HG03103 (cell line): ENCODE measurements at regions not wholly inside any gene's neighbourhood (a gene's known extent, or its start where the extent isn't known, plus 50 kb on each side); places are given as distances from the start of the nearest gene placed in this dataset.

Experiments
- ATAC-seq: cut with Tn5 transposase; IDR thresholded peaks from one replicate; pipeline ENCODE4 v1.9.1; 2021; ENCODE audit warnings: low read depth; ENCODE audit not compliant: unreplicated experiment

DNA sequence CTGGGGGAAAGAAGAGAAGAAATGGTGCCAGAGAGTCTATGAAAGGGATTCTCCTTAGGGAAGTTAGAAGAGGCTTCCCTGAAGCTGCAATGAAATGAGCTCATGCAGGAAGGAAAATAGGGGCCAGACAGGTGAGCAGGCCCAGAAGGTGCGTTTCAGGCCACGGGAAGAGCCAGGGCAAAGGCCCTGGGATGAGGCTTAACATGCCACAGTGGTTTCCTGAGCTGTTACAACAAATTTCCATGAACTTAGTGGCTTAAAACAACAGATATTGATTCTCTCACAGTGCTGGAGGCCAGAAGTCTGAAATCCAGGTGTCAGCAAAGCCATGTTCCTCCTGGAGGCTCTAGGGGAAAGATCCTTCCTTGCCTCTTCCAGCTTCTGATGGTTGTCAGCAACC is 167.9 kb downstream of the TFAP2C start:
- ATAC-seq: no peak

- no peak for ATAC-seq
Observed at GRCh38 chr20:56798634-56799033, 169.5 kb downstream of the TFAP2C start.

DNA sequence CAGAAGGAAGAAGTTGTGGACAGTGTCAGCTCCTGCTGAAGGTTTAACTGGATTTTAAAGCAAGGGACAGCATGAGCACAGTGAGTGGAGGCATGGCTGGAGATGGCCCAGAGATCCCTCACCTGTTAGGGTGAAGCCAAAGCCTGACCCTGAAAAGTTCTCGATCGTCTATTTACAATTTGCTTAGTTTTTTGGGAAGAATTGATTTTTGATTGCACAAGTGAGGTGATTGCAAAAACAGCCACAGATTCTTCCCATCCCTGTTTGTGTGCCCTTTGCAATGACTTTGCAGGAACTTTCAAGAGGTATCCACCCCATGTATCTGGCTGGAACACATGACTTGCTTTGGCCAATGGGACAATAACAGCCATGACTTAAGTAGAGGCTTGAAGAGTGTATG is 170.1 kb downstream of the TFAP2C start:
- ATAC-seq: no peak

- no peak for ATAC-seq
Observed at GRCh38 chr20:56800088-56800487, 171.0 kb downstream of the TFAP2C start.

GRCh38 chr20:56801971-56802755 is 173.1 kb downstream of the TFAP2C start:
- ATAC-seq: no peak

DNA sequence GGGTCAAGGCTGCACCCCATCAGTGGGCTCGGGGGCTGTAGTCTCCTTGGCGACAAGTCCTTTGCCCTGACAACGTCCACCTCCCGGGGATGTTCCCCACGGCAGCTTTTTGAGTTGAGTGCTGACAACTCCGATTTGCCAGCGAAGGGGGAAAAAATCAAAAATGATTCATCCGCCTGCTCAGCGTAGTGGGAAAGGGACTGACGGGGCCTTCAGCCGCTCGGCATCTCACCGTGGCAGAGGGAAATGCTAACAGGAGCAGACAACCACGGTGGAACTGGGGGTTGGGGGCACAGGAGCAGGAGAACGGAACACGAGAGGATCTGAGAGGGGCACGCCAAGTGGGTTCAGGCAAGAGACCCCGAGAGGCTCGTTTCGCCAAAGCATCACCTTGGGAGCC is 173.7 kb downstream of the TFAP2C start:
- no peak for ATAC-seq

GRCh38 chr20:56805313-56805712 is 176.2 kb downstream of the TFAP2C start:
- no peak for ATAC-seq

- no peak for ATAC-seq
Observed at GRCh38 chr20:56805966-56806365, 176.9 kb downstream of the TFAP2C start.

DNA sequence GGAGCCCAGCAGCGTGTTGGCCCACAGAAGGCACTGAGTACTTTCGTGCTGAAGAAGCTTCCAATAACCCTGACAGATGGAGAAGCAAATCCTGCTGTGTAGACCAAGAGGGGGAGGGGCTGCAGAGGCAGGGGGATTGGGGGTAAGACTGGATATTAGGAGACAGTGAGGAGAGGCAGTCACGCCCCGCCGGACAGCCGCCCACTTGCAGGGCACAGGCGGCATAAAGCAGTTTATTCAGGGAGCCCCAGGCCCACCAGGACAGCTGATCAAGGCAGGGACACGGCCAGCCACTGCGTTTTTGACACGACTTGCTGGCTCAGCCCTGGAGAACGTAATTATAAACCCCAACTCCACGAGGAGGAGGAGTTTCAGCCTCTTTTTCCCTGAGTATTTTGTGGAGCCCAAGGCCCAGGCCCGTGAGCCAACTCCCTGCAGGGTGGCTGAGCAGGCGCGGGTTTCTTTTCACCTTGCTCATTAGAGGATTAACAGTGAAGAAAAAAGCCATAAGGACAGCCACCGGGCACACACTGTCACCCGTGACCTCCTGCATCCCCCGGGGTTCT is 177.9 kb downstream of the TFAP2C start:
- no peak for ATAC-seq

GRCh38 chr20:56808117-56808725 is 179.1 kb downstream of the TFAP2C start:
- no peak for ATAC-seq

GRCh38 chr20:56808732-56809131 is 179.6 kb downstream of the TFAP2C start:
- no peak for ATAC-seq

GRCh38 chr20:56809668-56810067 is 180.6 kb downstream of the TFAP2C start:
- ATAC-seq: no peak

DNA sequence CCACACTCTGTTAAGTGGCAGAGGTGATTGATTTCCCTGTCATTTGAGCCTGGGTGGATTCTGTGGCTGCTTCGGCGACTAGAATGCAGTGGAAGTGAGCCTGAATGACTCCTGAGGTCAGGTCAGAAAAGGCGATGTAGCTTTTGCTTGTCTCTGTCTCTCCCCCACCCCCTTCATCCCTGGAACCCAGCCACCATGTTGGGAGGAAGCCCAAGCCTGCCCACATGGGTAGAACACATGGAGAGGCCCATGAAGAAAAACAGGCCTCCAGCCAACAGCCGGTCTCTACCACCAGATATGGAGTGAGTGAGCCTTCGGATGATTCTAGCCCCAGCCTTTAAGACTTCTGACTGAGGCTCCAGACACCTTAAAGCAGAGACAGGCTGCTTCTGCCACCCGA is 181.0 kb downstream of the TFAP2C start:
- no peak for ATAC-seq

GRCh38 chr20:56815796-56816195 is 186.7 kb downstream of the TFAP2C start:
- no peak for ATAC-seq

GRCh38 chr20:56816349-56816748 is 187.2 kb downstream of the TFAP2C start:
- no peak for ATAC-seq

DNA sequence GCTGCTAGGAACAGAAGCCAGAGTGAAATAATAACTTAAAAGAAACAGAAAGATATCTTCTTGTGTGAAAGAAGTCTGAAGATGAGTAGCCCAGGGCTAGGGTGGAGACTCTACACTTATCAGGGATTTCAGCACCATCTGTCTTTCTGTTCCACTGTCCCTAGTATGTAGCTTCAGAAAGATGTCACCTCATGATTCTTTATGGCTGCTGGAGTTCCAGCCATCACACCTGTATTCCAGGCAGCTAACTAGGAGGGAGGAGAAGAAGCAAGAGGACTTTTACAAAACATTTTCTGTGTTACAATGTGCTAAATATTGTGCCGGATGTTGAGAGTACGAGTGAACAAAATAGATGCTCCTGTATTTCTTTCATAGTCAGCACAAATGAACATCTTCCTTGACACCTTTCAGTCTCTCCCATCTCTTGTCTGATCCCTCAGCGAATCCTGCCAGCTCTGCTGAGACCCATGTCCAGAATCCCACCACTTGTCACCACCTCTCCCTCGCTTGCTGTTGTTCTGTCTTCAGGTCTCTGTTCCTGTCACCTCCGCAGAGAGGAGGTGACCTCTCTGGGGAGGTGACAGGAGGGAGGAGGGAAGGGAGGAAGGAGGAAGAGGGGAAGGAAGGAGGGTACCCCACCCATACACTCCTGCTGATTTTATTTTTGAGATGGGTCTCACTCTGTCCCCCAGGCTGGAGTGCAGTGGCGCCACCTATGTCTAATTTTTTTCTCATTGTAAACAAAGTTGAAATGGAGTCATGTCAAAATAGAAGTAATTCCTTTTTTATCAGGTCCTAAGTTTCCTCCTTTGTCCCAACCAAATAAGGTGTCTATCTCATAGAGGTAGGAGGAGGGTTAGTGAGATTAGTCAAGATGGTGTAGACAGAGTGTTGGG is 188.9 kb downstream of the TFAP2C start:
- ATAC-seq: no peak

DNA sequence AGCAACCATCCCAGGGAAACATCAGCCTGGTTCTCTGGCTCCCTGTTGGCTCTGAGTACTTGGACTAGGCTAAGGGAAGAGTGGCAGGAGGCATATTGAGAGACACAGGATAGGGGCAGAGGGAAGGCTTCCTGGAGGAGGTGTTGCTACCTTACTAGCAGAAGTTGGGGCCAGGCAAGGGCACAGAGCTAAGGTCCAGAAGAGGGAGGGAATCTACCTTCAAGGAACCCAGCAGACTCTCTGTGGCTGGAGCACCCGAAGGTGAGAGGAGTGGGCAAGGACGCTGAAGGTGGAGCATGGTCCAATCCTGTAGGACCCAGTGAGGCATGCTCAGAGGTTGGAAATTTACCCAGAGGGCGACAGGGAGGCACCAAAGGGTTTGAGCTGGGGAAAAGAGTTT is 191.9 kb downstream of the TFAP2C start:
- ATAC-seq: no peak

GRCh38 chr20:56826306-56826704 is 197.2 kb downstream of the TFAP2C start:
- no peak for ATAC-seq

DNA sequence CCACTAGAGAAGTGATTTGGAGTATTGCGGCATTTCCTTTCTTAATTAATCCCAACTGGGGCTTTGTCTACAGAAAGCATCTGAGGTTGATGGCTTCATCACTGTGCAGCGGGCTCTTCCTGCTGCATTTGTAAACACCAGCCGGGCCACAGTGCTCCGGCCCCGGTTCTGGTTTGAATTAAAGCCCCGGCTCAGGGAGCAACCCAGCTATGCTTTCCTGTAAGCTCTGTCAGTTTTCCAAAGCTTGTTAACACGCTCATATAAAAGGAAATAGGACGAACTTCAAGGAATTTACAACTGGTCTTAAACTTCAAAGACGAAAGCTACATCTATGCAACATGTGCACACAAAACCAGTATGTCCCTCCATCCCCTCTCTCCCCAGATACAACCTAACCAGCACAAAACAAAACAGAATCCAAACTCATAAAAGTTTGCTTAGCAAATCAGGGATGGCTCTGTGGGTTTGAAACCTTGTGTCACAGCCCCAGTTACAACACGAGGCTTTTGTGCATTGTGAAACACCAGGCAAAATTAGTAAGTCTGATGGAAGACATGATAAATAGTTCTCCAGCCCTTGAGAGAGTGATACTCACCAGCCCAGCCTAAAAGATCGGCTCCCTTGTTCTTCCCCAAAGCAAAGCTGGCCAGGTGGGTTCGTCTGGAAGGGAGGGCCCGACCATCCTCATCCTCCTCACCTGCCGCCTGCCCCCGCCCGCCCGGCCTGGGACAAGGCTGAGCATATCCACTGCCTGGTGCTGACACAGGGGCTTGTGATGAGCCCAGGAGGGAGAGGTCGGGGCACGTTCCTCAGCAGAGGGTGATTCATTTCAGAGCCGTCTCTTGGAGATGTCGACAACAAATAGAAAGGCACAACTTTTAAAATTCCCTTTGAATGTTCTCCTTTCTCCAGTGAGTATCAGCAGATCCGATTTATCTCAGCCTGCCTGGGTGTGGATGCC is 197.9 kb downstream of the TFAP2C start:
- ATAC-seq: no peak

GRCh38 chr20:56827763-56828162 is 198.7 kb downstream of the TFAP2C start:
- ATAC-seq: no peak
